Peyer's patch (tissue), 4 donors: ENCODE measurements at regions not wholly inside any gene's neighbourhood (a gene's known extent, or its start where the extent isn't known, plus 50 kb on each side); places are given as distances from the start of the nearest gene placed in this dataset.

Experiments used
- DNase-seq, 3 donors: peaks; one replicate each; pipeline ENCODE4 v3.0.0-alpha.2; 2017 to 2019
- H3K27ac ChIP-seq, 4 donors: fragments of 200-600 bp; sonication (generic); one replicate each; pipeline ENCODE4 v1.5.1; 2016 to 2019
- H3K27me3 ChIP-seq, 2 donors: fragments of 200-600 bp; sonication (generic); one replicate each; pipeline ENCODE4 v1.5.1; 2019
- H3K36me3 ChIP-seq, 3 donors: fragments of 200-600 bp; sonication (generic); one replicate each; pipeline ENCODE4 v1.5.1; 2016 to 2019
- H3K4me1 ChIP-seq, 4 donors: fragments of 200-600 bp; sonication (generic); one replicate each; pipeline ENCODE4 v1.5.1; 2016 to 2019
- H3K4me3 ChIP-seq, 4 donors: fragments of 200-600 bp; sonication (generic); 1 replicate in 3 of 4; 2 replicates in 1 of 4; pipeline ENCODE4 v1.5.1; 2016 to 2019; ENCODE audit warnings: mild to moderate bottlenecking in 1 of 4
- H3K9me3 ChIP-seq, 4 donors: fragments of 200-600 bp; sonication (generic); one replicate each; pipeline ENCODE4 v1.5.1; 2016 to 2019; ENCODE audit warnings: mild to moderate bottlenecking in 1 of 4
- POLR2A ChIP-seq, 2 donors: fragments of 450-650 bp; IDR thresholded peaks; one replicate each; pipeline ENCODE4 v1.5.1; 2017; ENCODE audit warnings: antibody characterized with exemption in 2 of 2, mild to moderate bottlenecking in 2 of 2, moderate library complexity in 2 of 2
- TF ChIP-seq, protein P1 (sequence below), 6 experiments: fragments of 450-650 bp in 4 of 6; fragments of 200-600 bp in 2 of 6; sonication (generic) in 1 of 6; IDR thresholded peaks; one replicate each; pipeline ENCODE4 v1.5.1; 2017 to 2019; ENCODE audit warnings: antibody characterized with exemption in 6 of 6, mild to moderate bottlenecking in 3 of 6, moderate library complexity in 1 of 6

DNA sequence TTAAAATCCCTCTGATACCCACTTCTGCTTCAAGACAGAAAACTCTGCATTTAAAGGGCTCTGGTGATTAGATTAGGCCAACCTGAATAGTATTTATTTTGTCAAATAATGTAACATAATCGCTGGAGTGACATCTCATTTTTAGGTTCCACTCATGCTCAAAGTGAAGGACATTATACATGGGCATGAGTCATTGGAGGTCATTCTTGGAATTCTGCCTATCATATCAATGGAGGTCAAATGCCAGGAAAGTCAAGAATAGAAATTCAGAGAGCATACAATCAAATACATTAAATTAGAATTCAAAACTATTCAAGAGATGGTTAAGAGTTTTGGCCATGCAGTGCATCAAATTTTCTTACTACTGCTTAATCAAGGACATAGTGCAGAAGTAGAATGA is 50.8 kb upstream of the PRSS1 start:
- no peaks in the 10 kb centered on the region for H3K9me3 ChIP-seq
- H3K4me3 ChIP-seq = no peak overlapping the region
- no peaks in the 10 kb centered on the region for H3K27me3 ChIP-seq
- H3K36me3 ChIP-seq = no peaks in the 10 kb centered on the region
- no peak for DNase-seq
- H3K27ac ChIP-seq = no peak overlapping the region
- TF ChIP-seq, protein P1, sequence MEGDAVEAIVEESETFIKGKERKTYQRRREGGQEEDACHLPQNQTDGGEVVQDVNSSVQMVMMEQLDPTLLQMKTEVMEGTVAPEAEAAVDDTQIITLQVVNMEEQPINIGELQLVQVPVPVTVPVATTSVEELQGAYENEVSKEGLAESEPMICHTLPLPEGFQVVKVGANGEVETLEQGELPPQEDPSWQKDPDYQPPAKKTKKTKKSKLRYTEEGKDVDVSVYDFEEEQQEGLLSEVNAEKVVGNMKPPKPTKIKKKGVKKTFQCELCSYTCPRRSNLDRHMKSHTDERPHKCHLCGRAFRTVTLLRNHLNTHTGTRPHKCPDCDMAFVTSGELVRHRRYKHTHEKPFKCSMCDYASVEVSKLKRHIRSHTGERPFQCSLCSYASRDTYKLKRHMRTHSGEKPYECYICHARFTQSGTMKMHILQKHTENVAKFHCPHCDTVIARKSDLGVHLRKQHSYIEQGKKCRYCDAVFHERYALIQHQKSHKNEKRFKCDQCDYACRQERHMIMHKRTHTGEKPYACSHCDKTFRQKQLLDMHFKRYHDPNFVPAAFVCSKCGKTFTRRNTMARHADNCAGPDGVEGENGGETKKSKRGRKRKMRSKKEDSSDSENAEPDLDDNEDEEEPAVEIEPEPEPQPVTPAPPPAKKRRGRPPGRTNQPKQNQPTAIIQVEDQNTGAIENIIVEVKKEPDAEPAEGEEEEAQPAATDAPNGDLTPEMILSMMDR (IDR thresholded peaks at IDR 0.05) = no peak
- TF ChIP-seq POLR2A (IDR thresholded peaks at IDR 0.05) = no peak
- no peaks in the 10 kb centered on the region for H3K4me1 ChIP-seq

DNA sequence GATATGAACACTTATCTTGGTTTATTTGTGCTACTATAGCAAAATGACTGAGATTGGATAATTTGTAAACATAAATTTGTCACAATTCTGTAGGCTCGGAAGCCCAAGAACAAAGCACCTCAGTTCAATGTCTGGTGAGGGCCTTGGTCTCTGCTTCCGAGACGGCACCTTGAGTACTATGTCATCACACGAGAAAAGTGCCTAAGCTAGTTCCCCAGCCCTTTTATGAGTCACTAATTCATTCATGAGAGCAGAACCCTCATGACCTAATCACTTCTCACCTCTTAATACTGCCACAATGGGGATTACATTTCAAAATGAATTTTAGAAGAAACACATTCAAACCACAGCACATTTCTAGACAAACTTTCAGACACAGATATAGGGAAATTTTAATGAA is 52.0 kb upstream of the PRSS1 start:
- DNase-seq = no peak
- Histone ChIP-seq H3K27ac (no peak overlapping the region), H3K36me3 (no peaks in the 10 kb centered on the region), H3K4me3 (no peak overlapping the region), H3K4me1 (no peaks in the 10 kb centered on the region), H3K27me3 (no peaks in the 10 kb centered on the region), H3K9me3 (no peaks in the 10 kb centered on the region)
- TF ChIP-seq POLR2A (IDR thresholded peaks at IDR 0.05) = no peak
- TF ChIP-seq, protein P1 (IDR thresholded peaks at IDR 0.05) = no peak

DNA sequence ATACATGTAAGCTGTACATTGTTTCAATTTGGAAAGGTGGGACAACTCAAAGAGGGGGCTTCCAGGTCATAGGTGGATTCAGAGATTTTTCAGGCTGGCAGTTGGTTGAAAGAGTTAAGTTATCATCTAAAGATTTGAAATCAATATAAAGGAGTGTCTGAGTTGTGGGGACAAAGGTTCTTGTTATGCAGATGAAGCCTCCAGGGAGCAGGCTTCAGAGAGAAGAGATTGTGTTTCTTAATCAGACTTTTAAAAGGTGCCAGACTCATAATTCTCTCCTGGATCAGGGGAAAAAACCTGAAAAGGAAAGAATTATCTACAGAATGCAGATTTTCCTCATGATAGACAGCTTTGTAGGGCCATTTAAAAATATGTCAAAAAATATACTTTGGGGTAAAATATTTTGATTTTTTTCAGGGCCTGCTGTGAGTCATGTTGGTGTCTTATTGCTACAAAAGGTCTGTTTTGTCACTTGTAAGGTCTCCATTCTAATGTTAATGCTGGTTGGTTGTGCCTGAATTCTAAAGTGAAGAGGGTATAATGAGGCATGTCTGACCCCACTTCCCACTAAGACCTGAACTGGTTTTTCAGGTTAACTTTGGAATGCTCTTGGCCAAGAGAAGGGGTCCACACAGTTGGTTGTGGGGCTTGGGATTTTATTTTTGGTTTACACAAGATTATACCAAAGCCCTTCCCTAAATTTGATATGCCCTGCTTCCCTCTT is 52.7 kb upstream of the PRSS1 start:
- no peaks in the 10 kb centered on the region for H3K4me1 ChIP-seq
- H3K36me3 ChIP-seq = no peaks in the 10 kb centered on the region
- DNase-seq = no peak
- no peaks in the 10 kb centered on the region for H3K27me3 ChIP-seq
- H3K9me3 ChIP-seq = no peaks in the 10 kb centered on the region
- H3K27ac ChIP-seq = no peak overlapping the region
- no peak for TF ChIP-seq POLR2A (IDR thresholded peaks at IDR 0.05)
- TF ChIP-seq, protein P1 (IDR thresholded peaks at IDR 0.05) = no peak
- H3K4me3 ChIP-seq = no peak overlapping the region

DNA sequence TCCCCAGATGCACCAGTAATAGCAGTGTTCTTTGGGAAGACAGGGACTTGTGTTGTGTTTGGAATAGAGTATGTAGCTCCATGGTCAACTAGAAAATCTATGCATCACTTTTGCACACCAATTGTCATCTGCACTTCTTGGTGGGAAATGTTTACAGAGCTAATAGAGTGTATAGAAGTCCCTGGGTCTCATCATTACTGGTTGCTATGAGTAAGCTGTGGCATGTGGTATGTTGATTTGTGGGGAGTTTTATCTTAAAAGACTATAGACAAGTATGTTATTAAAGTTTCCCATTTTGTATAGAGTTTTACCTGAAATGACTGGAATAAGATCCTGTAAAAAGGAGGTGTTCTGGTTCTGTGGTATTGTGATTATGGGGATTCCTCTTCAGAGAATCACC is 55.4 kb upstream of the PRSS1 start:
- no peaks in the 10 kb centered on the region for H3K36me3 ChIP-seq
- no peak for DNase-seq
- no peak overlapping the region for H3K27ac ChIP-seq
- no peak overlapping the region for H3K4me3 ChIP-seq
- no peaks in the 10 kb centered on the region for H3K27me3 ChIP-seq
- TF ChIP-seq, protein P1 (IDR thresholded peaks at IDR 0.05) = no peak
- no peak for TF ChIP-seq POLR2A (IDR thresholded peaks at IDR 0.05)
- H3K9me3 ChIP-seq = no peaks in the 10 kb centered on the region
- no peaks in the 10 kb centered on the region for H3K4me1 ChIP-seq

DNA sequence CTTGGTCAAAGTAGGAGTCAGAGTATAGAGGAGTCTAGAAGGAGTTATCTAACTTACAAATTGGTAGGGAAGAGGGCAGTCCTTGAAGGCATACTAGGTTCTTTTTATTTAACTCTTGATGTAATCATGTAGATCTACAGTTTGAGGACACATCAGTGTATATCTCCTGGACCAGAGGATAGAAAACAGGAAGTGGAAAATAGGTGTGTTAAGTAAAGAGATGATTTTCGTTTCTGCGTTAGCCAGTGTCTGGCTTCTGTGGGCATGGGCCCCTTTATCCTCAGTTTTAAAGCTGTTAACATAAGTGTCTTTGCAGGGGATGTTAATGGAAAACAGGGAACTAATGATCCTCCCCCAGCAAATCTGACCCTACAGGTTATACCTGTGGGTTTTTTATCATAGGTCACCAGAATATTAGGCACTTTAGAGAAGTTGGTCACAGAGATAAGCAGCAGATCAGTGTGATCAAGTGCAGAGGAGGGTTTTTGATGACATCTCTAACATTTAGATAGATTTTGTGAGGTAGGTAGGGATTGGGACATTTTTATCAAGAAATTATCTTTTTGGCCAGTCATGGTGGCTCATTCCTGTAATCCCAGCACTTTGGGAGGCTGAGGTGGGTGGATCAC is 58.6 kb upstream of the PRSS1 start:
- no peaks in the 10 kb centered on the region for H3K27me3 ChIP-seq
- no peak overlapping the region for H3K4me3 ChIP-seq
- no peak for DNase-seq
- H3K36me3 ChIP-seq = no peaks in the 10 kb centered on the region
- TF ChIP-seq POLR2A (IDR thresholded peaks at IDR 0.05) = no peak
- TF ChIP-seq, protein P1 (IDR thresholded peaks at IDR 0.05) = no peak
- no peaks in the 10 kb centered on the region for H3K9me3 ChIP-seq
- H3K4me1 ChIP-seq = no peaks in the 10 kb centered on the region
- H3K27ac ChIP-seq = no peak overlapping the region
